ENCODE measurements at regions not wholly inside any gene's neighbourhood (a gene's known extent, or its start where the extent isn't known, plus 50 kb on each side); places are given as distances from the start of the nearest gene placed in this dataset.

DNA sequence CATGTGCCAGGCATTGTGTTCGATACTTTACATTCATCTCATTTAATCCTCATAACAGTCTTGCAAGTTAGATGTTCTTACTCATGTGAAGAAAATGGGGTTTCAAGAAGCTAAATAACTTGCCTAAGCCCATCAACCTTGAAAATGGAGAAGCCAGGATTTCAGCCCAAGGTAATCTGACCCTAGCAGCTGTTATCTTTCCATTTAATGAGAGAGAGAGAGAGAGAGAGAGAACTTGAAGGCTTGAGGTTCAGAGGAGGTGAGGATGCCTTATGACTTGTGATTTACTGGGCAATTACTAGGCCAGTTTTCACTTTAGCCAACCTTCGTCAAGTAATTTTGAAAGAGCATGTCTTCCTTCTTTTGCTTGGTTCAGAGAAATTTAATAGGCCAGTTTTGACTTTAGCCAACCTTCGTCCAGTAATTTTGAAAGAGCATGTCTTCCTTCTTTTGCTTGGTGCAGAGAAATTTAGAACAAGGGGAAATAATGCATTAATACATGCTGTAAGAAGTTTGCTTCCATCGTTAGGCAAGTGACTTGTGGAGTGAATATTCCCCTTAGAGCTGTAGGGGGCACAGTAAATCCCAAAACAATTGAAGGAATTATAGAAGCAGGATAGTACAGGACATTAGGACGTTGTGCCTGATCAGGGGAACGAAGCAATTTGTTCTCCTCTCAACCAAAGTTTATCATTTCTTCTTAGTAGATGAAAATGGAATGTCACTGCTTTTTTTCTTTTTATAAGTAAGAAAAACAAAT is 143.0 kb upstream of the BMPER start:
- in situ Hi-C loops (cut with HindIII; ENCODE audit: low sequenced_read_pairs): no loop called here
- no peak overlapping the region for H3K4me3 ChIP-seq (ENCODE audit: low read depth, low read length)
- no peak for DNase-seq (ENCODE audit: low read depth)
- TF ChIP-seq, protein P1, sequence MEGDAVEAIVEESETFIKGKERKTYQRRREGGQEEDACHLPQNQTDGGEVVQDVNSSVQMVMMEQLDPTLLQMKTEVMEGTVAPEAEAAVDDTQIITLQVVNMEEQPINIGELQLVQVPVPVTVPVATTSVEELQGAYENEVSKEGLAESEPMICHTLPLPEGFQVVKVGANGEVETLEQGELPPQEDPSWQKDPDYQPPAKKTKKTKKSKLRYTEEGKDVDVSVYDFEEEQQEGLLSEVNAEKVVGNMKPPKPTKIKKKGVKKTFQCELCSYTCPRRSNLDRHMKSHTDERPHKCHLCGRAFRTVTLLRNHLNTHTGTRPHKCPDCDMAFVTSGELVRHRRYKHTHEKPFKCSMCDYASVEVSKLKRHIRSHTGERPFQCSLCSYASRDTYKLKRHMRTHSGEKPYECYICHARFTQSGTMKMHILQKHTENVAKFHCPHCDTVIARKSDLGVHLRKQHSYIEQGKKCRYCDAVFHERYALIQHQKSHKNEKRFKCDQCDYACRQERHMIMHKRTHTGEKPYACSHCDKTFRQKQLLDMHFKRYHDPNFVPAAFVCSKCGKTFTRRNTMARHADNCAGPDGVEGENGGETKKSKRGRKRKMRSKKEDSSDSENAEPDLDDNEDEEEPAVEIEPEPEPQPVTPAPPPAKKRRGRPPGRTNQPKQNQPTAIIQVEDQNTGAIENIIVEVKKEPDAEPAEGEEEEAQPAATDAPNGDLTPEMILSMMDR (IDR thresholded peaks at IDR 0.05; ENCODE audit: low read depth, low read length, missing control alignments): peak; percentile 15

DNA sequence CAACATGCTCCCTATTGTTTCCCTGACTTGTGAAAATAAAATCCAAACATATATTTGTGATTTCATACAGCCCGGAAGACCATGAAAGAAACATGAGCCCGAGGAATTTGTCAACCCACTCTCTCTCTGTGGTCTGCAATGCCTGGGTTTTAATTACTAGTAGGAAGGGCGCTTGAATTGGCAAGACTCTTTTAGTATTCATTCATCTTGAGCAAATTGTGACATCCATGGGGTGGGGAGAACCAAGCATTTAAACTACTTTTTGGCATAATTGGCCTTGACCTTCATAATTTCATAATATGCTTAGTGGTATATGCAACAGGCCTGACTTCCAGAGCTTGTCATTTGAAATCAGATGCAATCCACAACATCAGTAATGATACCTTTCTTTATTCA is 142.4 kb upstream of the BMPER start:
- DNase-seq (ENCODE audit: low read depth): no peak
- no peak overlapping the region for H3K4me3 ChIP-seq (ENCODE audit: low read depth, low read length)
- TF ChIP-seq, protein P1 (IDR thresholded peaks at IDR 0.05; ENCODE audit: low read depth, low read length, missing control alignments): no peak
- in situ Hi-C loops (cut with HindIII; ENCODE audit: low sequenced_read_pairs): no loop called here

DNA sequence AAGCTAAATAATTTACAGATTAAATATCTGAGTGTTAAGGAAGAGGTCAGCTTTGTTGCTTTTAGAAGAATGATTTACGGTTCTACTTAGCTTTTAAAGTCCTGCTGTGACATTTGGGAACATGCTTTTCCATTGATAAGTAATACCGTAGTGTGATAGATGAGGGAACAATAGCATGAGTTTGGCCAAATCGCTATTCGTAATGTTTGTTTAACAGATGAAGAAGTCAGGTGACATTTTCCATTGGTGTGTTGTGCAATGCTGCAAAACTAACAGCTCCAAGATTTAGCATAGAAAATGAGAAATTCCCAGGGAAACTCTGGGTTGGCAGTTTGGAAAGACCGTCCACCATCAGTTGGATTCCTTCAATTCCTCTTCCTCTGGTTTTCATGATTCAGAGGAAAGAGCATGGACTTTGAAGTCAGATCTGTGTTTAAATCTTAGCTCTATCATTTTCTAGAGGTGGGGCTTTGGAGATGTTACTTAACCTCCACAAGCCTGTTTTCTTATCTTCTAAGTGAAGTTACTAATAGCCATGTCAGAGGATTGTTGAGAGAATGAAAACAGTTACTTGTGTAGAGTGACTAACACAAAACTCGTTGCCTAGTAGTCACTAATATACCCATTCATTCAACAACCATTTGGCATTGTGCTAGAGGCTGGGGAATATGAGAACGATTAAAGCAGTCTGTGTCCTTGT is 140.4 kb upstream of the BMPER start:
- no peak overlapping the region for H3K4me3 ChIP-seq (ENCODE audit: low read depth, low read length)
- in situ Hi-C loops (cut with HindIII; ENCODE audit: low sequenced_read_pairs): no loop called here
- TF ChIP-seq, protein P1 (IDR thresholded peaks at IDR 0.05; ENCODE audit: low read depth, low read length, missing control alignments): no peak
- no peak for DNase-seq (ENCODE audit: low read depth)

DNA sequence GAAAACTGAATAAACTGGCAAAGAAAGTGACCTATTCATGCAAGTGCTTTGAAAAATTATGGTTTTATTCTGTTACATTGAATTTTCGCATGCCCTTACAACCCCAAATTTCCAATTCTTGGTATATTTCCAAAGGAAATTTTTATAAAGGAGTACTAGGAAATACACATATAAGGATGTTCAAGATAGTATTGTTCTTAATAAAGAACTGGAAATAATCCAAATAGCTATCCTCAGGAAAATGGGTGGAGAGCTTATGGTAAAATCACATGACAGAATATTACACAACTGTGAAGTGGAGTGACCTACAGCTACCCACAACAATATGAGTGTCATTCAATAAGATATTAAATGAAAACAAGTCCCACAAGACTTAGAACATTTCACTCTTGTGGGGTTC is 138.9 kb upstream of the BMPER start:
- DNase-seq (ENCODE audit: low read depth): no peak
- in situ Hi-C loops (cut with HindIII; ENCODE audit: low sequenced_read_pairs): no loop called here
- no peak overlapping the region for H3K4me3 ChIP-seq (ENCODE audit: low read depth, low read length)
- TF ChIP-seq, protein P1 (IDR thresholded peaks at IDR 0.05; ENCODE audit: low read depth, low read length, missing control alignments): no peak

DNA sequence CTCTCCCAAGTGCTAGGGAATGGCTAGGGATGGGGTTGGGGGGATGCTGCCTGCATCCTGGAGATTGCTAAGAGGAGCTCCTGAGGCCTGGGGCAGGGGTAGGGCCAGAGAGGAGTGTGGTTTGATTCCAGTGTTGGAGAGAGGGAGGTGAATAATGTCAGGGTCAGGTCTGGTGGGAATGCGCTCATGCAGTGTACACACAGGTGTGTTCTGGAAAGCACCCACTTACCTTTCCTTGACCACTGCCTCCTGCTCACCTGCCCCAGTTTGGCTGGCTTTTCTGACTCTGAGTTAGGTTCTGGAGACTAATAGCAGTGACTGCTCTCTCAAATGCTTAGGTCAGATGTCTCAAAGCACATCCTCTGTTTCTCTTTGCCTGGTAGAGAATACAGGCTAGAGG is 135.4 kb upstream of the BMPER start:
- DNase-seq (ENCODE audit: low read depth): no peak
- in situ Hi-C loops (cut with HindIII; ENCODE audit: low sequenced_read_pairs): no loop called here
- TF ChIP-seq, protein P1 (IDR thresholded peaks at IDR 0.05; ENCODE audit: low read depth, low read length, missing control alignments): no peak
- no peak overlapping the region for H3K4me3 ChIP-seq (ENCODE audit: low read depth, low read length)

DNA sequence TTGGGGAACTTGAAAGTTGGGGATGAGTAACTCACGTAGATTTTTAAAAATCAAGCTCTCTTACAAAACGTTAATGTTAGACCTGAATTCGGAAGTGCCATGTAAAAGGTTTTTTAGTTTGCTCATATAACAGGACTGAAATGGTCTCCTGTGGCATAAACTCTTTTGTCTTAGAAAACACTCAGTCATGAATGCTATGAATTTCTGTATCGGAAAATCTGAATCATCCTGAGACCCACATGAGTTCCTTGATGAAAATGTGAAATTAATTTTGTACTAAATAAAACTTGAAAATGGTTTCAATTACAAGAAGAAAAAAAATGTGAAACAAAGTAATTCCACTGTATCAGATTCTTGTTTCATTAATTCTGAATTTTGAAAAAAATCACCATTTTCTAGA is 134.8 kb upstream of the BMPER start:
- no peak for DNase-seq (ENCODE audit: low read depth)
- TF ChIP-seq, protein P1 (IDR thresholded peaks at IDR 0.05; ENCODE audit: low read depth, low read length, missing control alignments): no peak
- H3K4me3 ChIP-seq (ENCODE audit: low read depth, low read length): no peak overlapping the region
- in situ Hi-C loops (cut with HindIII; ENCODE audit: low sequenced_read_pairs): no loop called here
